Suprapubic skin (tissue), 3 donors: ENCODE measurements at regions not wholly inside any gene's neighbourhood (a gene's known extent, or its start where the extent isn't known, plus 50 kb on each side); places are given as distances from the start of the nearest gene placed in this dataset.

ENCODE experiments used
- POLR2AphosphoS5 ChIP-seq, 3 donors: sonication (generic); formaldehyde crosslinking; IDR thresholded peaks; one replicate each; pipeline ENCODE4 v1.6.1; 2017; ENCODE audit warnings: antibody characterized with exemption in 3 of 3
- TF ChIP-seq, protein P1 (sequence below), 2 donors: fragments of 200-600 bp in 1 of 2; fragments of 450-650 bp in 1 of 2; sonication (generic) in 1 of 2; IDR thresholded peaks; one replicate each; pipeline ENCODE4 v1.5.1; 2016 to 2019; ENCODE audit warnings: antibody characterized with exemption in 2 of 2, mild to moderate bottlenecking in 1 of 2, moderate library complexity in 1 of 2

DNA sequence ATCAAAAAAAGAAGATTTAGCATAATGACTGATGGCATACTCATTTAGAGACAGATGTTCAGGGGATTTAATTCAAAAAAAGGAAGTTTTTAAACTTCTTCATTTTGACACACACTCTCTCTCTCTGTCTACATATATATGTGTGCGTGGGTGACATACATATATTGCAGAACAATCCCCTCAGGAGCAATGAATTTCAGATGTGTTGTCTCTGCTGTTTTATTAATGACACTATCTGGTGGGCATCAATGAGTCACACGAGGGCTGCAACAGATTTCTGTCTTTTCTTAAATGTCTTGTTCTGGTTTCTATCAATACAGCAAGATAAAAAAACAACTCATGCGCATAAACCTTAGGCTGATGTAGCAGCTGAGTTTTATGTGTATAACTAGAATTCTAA is 123.5 kb upstream of the SLCO6A1 start:
- TF ChIP-seq, protein P1, sequence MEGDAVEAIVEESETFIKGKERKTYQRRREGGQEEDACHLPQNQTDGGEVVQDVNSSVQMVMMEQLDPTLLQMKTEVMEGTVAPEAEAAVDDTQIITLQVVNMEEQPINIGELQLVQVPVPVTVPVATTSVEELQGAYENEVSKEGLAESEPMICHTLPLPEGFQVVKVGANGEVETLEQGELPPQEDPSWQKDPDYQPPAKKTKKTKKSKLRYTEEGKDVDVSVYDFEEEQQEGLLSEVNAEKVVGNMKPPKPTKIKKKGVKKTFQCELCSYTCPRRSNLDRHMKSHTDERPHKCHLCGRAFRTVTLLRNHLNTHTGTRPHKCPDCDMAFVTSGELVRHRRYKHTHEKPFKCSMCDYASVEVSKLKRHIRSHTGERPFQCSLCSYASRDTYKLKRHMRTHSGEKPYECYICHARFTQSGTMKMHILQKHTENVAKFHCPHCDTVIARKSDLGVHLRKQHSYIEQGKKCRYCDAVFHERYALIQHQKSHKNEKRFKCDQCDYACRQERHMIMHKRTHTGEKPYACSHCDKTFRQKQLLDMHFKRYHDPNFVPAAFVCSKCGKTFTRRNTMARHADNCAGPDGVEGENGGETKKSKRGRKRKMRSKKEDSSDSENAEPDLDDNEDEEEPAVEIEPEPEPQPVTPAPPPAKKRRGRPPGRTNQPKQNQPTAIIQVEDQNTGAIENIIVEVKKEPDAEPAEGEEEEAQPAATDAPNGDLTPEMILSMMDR (IDR thresholded peaks at IDR 0.05), result no peak
- TF ChIP-seq POLR2AphosphoS5 (IDR thresholded peaks at IDR 0.05), result no peak
